ENCODE measurements at regions not wholly inside any gene's neighbourhood (a gene's known extent, or its start where the extent isn't known, plus 50 kb on each side); places are given as distances from the start of the nearest gene placed in this dataset.

DNA sequence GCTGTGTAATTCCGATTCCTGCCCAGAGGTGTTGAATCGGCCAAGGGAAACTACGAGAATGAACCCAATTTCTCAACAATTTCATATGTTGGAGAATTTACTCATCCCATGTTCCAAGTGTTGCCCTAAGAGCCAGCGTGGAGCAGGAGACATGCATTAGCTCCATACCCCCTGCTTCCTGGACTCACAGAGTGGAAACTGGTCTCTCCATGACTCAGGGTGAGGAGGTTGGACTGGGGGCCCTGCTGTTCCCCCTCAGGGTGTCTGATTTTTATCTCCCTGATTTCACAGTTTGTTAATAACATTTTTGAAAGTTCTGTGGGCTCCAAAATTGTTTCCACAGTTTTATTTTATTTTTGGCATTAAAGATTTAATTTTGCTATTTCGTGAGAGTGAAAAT is 183.0 kb upstream of the SFRP2 start:
- ChIA-PET CTCF (no interaction called here), POLR2A (no interaction called here)
- Mint-ChIP-seq H3K27me3 (no peaks in the 10 kb centered on the region), H3K4me3 (no peak overlapping the region), H3K9me3 (peaks cover 17% of the 10 kb centered on the region), H3K4me1 (no peaks in the 10 kb centered on the region), H3K36me3 (ENCODE audit: low read depth) (no peaks in the 10 kb centered on the region), H3K27ac (no peak overlapping the region)
- DNase-seq: no peak

DNA sequence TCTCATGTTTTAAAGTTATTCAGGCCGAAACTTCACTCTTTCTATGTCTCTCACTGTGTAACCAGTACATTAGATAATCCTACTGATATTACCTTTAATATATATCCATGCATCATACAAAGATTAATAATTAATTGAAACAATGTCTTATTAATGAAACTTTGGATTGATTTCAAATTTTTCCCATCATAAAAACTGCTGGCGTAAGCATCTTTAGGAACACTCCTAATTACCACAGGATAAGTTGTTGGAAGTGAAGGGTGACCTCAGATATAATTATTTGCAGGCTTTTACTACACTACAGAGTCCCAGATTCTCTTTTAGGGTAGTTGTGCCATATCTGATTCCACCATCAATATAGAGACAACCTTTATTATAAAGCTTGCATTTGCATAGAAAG is 181.3 kb upstream of the SFRP2 start:
- Mint-ChIP-seq H3K4me3 (no peak overlapping the region), H3K36me3 (ENCODE audit: low read depth) (no peaks in the 10 kb centered on the region), H3K27me3 (no peaks in the 10 kb centered on the region), H3K27ac (no peak overlapping the region), H3K9me3 (peaks cover 11% of the 10 kb centered on the region), H3K4me1 (no peaks in the 10 kb centered on the region)
- POLR2A ChIA-PET: no interaction called here
- DNase-seq: no peak
- CTCF ChIA-PET: no interaction called here

DNA sequence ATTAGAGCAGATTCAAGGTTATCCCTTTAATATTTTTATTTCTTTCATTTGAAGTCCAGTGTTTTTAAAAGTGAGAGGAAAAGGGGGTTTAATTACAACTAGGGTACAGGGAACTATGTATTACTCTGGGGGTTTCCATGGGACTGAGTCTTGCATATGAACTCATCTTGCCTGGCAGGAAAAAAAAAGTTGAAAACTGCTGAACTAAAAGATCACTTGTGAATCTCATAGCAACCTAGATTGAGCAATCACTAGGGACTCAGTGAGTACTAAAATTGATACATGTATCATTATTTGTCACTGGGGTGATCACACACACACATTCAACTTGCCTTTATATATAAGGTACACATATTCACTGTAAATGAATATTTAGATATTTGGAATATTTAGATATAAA is 180.7 kb upstream of the SFRP2 start:
- CTCF ChIA-PET: no interaction called here
- H3K27ac Mint-ChIP-seq: no peak overlapping the region
- no peak overlapping the region for H3K4me3 Mint-ChIP-seq
- no peaks in the 10 kb centered on the region for H3K36me3 Mint-ChIP-seq (ENCODE audit: low read depth)
- no peaks in the 10 kb centered on the region for H3K27me3 Mint-ChIP-seq
- H3K9me3 Mint-ChIP-seq: peaks cover 6% of the 10 kb centered on the region
- DNase-seq: no peak
- POLR2A ChIA-PET: no interaction called here
- no peaks in the 10 kb centered on the region for H3K4me1 Mint-ChIP-seq

DNA sequence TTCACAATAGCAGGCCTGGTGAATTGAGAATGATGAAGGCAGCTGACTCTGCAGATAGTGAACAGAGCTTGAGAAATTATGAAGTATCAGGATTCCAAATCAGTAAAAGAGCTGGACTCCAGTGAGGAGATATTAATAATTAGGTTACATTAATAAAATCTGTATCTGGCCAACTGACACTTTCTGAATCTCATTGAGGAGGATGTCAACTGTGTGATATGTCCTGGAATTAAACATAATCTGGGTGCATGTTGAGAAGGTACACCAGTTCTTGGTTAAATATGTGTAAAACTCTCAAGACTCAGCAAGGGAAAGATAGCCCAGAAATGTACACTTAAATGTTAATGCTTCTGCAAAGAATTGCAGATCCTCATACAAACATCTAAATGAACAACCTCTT is 177.8 kb upstream of the SFRP2 start:
- no peaks in the 10 kb centered on the region for H3K4me1 Mint-ChIP-seq
- no peaks in the 10 kb centered on the region for H3K9me3 Mint-ChIP-seq
- H3K4me3 Mint-ChIP-seq: no peak overlapping the region
- H3K36me3 Mint-ChIP-seq (ENCODE audit: low read depth): no peaks in the 10 kb centered on the region
- H3K27ac Mint-ChIP-seq: no peak overlapping the region
- CTCF ChIA-PET: no interaction called here
- POLR2A ChIA-PET: no interaction called here
- DNase-seq: no peak
- no peaks in the 10 kb centered on the region for H3K27me3 Mint-ChIP-seq

DNA sequence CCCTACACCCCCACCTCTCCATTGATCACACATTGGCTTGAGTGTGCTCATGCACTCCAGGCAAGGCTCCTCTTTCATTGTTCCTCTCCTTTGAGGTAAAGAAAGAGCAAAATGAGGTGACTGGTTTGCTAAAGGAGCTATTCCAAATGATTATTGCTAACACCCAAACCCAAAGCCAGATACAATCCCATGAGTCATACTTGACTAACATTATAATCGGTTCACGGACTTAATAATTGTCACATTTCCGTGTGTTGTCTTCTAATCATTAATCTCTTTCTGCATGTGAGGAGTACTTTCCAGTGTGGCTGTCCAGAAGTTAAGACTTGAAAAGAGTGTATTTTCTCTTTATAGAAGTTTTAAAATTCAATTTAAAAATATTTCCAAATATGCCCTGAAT is 174.3 kb upstream of the SFRP2 start:
- Mint-ChIP-seq H3K27ac (no peak overlapping the region), H3K9me3 (peaks cover 2% of the 10 kb centered on the region), H3K4me1 (no peaks in the 10 kb centered on the region), H3K4me3 (no peak overlapping the region), H3K36me3 (ENCODE audit: low read depth) (no peaks in the 10 kb centered on the region), H3K27me3 (no peaks in the 10 kb centered on the region)
- POLR2A ChIA-PET: no interaction called here
- CTCF ChIA-PET: interaction anchor here (1.6 kb wide), 1 partner anchor 13 kb away, joined by 3 read pairs; no protein-coding TSS in a partner anchor
- no peak for DNase-seq

DNA sequence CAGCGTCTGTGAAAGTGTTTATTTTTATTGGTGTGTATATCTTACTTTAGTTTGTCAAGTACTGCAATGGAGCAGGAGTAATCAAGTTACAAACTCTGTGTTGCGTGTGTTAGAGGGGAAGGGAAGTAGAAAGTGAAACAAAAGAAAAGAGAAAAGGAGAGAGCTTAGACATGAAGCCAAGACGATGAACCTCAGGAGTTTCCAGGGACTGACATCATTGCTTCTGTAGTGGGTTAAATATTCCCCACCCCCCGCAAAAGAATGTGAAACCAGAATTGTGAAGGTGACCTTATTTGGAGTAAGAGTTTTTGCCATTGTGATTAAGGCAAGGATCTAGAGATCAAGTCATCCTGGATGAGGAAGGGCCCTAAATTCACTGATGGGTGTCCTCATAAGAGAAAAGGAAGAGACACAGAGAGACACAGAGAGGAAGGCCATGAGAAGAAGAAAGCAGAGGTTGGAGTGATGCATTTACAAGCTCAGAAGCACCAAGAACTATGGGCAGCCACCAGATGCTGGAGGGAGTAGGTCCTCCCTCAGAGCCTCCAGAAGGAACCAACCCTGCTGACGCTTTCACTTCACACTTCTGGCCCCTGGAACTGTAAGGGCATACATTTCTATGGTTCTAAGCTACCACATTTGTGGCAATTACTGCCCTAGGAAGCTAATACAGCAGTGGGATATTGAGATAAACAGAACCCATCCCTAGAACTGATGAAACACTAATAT is 173.6 kb upstream of the SFRP2 start:
- POLR2A ChIA-PET: no interaction called here
- H3K9me3 Mint-ChIP-seq: peaks cover 2% of the 10 kb centered on the region
- no peak overlapping the region for H3K27ac Mint-ChIP-seq
- no peaks in the 10 kb centered on the region for H3K4me1 Mint-ChIP-seq
- no peak overlapping the region for H3K4me3 Mint-ChIP-seq
- no peak for DNase-seq
- H3K27me3 Mint-ChIP-seq: no peaks in the 10 kb centered on the region
- no peaks in the 10 kb centered on the region for H3K36me3 Mint-ChIP-seq (ENCODE audit: low read depth)
- CTCF ChIA-PET: interaction anchor here (1.6 kb wide), 1 partner anchor 12 kb away, joined by 3 read pairs; no protein-coding TSS in a partner anchor

DNA sequence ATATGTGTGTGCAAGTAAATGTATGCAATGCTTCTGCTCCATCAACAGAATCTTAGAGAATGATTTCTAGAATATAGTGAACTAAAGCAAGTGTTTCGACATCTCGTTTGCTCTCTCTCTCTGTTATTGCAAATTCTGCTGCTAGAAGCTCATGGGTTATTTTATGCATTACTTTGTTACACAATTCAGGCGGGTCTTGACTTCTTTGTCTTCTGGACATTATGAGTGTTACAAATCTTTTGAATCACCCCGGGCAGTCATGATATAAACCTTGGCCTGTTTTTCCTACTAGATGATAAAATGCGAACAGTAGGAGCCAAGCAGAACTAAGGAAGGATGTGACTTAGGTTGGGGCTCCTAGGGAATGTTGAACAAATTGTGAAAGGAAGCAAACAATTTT is 166.4 kb upstream of the SFRP2 start:
- Mint-ChIP-seq H3K27ac (no peak overlapping the region), H3K36me3 (ENCODE audit: low read depth) (no peaks in the 10 kb centered on the region), H3K4me1 (peaks cover 4% of the 10 kb centered on the region), H3K27me3 (peaks cover 6% of the 10 kb centered on the region), H3K9me3 (peaks cover 2% of the 10 kb centered on the region), H3K4me3 (no peak overlapping the region)
- CTCF ChIA-PET: no interaction called here
- no peak for DNase-seq
- POLR2A ChIA-PET: no interaction called here

DNA sequence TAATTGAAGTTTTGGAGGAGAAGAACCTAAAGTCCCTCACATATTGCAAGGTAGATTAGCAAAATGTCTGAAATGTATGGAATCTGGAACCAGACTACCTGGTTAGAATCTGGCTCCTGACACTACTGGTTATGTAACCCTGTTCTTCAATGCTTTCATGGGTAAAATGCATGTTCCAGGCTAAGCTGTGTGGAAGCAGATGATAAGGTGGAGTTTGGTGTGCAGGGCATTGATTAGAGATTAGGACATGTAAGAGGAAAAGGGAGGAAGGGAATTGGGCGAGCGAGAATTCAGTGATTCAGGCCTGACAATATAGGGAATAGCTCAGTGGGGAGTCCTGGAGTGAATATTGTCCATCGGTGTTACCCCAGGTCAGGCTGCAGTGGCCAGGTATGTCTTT is 165.8 kb upstream of the SFRP2 start:
- CTCF ChIA-PET: no interaction called here
- H3K4me1 Mint-ChIP-seq: peaks cover 11% of the 10 kb centered on the region
- H3K27me3 Mint-ChIP-seq: peaks cover 8% of the 10 kb centered on the region
- H3K36me3 Mint-ChIP-seq (ENCODE audit: low read depth): no peaks in the 10 kb centered on the region
- POLR2A ChIA-PET: no interaction called here
- DNase-seq: no peak
- H3K27ac Mint-ChIP-seq: no peak overlapping the region
- H3K9me3 Mint-ChIP-seq: peaks cover 2% of the 10 kb centered on the region
- no peak overlapping the region for H3K4me3 Mint-ChIP-seq

DNA sequence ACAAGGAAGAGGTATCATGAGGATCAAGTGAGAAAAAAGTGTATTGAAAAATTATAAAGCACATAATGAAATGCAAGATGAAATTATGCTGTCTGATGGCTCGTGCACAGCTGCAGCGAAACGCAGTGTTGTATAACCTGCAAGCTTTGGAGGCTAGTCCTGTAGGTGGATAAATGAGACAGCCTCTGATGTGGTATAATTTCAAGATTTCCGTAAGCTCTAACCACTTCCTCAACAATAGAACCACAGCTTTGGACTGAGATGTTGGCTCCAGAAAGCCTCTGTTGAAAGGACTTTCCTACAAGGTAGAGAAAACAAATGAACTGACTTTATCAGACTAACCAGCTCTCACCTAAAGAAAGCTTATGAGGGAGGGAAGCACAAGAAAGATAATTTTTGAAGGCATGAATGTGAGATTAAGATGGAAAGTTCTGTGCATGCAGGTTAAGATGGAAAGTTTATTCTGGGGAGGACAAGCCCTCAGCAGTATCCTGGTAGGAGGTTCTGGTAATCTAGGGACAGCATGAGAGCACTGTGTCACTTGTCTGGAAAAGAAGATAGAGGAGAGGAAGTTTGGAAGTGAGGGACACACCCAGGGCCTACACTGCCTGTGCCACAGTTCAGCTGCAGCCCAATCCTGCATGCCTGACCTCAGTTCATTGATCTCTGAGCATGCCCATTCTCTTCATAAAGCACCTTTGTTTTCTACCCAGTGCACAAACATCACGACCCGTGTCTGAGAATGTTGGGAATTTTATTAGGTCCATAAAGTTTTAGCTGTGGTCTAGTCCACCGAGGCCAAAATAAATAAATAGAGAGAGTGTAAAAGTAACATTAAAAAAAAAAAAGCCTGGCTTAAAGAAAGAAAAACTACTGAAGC is 161.5 kb upstream of the SFRP2 start:
- CTCF ChIA-PET: interaction anchor here (0.9 kb wide), 1 partner anchor 12 kb away, joined by 3 read pairs; no protein-coding TSS in a partner anchor
- no peaks in the 10 kb centered on the region for H3K36me3 Mint-ChIP-seq (ENCODE audit: low read depth)
- no peak overlapping the region for H3K4me3 Mint-ChIP-seq
- POLR2A ChIA-PET: no interaction called here
- no peak overlapping the region for H3K27ac Mint-ChIP-seq
- H3K4me1 Mint-ChIP-seq: peaks cover 13% of the 10 kb centered on the region
- no peaks in the 10 kb centered on the region for H3K9me3 Mint-ChIP-seq
- DNase-seq: no peak
- peaks cover 10% of the 10 kb centered on the region for H3K27me3 Mint-ChIP-seq

DNA sequence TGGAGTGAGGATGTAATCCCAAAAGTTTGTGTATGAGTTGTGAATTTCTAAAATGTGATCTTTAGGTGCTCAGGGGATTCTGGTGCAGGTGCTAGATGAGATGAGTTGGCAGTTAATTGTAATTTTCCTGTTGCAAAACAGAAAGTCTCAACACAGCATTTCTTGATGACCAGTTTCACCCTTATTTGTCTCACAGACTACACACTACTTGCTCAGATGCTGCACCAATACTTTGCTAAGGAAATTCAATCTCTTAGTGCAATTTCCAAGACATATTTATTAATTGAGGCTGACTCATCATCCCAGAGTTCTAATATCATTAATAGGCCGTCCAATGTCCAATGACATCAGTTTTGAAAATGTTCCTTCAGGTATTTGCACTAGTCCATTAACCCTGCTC is 159.2 kb upstream of the SFRP2 start:
- ChIA-PET CTCF (no interaction called here), POLR2A (no interaction called here)
- Mint-ChIP-seq H3K27ac (no peak overlapping the region), H3K9me3 (no peaks in the 10 kb centered on the region), H3K4me3 (no peak overlapping the region), H3K36me3 (ENCODE audit: low read depth) (no peaks in the 10 kb centered on the region), H3K4me1 (peaks cover 13% of the 10 kb centered on the region), H3K27me3 (peaks cover 11% of the 10 kb centered on the region)
- DNase-seq: no peak

DNA sequence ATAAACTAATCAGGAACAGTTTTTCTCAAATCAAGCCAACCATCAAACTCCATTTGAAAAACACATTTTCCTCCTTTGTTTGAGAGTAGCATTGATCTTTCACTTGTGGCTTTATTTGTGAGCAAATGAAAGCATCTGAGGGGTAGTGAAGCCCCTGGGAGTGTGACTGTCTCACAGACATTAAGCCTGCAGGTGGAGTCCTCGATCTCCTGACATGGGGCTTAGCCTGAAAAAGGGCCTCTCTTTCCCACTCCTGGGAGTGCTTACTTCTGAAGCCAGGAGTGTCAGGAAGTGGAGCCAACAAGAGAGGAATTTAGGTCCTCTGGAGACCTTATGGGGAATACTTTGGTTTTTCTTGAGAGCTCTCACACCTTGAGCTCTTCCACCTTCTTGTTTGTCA is 158.2 kb upstream of the SFRP2 start:
- Mint-ChIP-seq H3K4me1 (peaks cover 13% of the 10 kb centered on the region), H3K27me3 (peaks cover 12% of the 10 kb centered on the region), H3K4me3 (no peak overlapping the region), H3K9me3 (no peaks in the 10 kb centered on the region), H3K27ac (no peak overlapping the region), H3K36me3 (ENCODE audit: low read depth) (no peaks in the 10 kb centered on the region)
- ChIA-PET CTCF (no interaction called here), POLR2A (no interaction called here)
- no peak for DNase-seq

DNA sequence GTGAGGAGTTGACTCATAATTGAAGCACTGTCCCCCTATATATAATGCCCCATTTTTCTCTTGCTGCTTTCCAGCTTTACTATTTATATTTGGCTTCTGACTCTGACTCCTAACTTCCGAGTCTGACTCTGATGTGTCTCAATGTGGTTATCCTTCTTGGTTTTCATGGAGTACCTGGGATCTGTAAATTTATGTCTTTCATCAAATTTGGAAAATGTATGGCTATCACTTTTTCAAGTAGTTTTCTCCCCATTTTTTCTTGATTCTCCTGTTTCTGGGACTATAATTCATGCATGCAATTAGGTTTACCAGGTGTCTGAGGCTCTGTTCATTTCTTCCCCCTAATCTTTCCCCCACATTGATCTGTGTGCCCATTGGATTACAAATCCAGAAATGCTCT is 156.8 kb upstream of the SFRP2 start:
- ChIA-PET POLR2A (no interaction called here), CTCF (interaction anchor here (1.0 kb wide), 1 partner anchor 372 kb away, joined by 3 read pairs; no protein-coding TSS in a partner anchor)
- H3K4me3 Mint-ChIP-seq: no peak overlapping the region
- no peak overlapping the region for H3K27ac Mint-ChIP-seq
- no peaks in the 10 kb centered on the region for H3K9me3 Mint-ChIP-seq
- no peaks in the 10 kb centered on the region for H3K36me3 Mint-ChIP-seq (ENCODE audit: low read depth)
- peaks cover 13% of the 10 kb centered on the region for H3K4me1 Mint-ChIP-seq
- peaks cover 17% of the 10 kb centered on the region for H3K27me3 Mint-ChIP-seq
- no peak for DNase-seq

DNA sequence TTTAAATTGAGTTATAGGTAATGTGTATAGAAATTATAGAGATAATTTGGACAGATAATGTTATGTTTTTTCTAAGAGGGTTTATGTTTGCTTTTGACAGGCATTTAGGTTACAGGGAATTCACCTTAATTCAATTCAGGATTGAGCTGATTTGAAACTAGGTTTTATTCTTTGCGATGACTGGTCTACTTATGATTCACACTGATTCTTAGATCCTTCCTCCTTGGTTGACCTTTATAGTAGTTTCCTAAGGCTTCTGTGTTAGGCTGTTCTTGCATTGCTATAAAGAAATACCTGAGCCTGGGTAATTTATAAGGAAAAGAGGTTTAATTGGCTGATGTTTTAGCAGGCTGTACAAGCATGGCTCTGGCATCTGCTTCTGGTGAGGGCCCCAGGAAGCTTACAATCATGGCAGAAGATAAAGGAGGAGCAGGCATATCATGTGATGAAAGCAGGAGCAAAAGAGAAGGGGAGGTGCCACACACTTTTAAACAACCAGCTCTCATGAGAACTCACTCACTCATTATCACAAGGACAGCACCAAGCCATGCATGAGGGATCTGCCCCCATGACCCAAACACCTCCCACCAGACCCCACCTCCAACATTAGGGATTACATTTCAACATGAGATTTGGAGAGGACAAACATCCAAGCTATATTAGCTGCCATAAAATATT is 155.0 kb upstream of the SFRP2 start:
- Mint-ChIP-seq H3K4me3 (no peak overlapping the region), H3K9me3 (no peaks in the 10 kb centered on the region), H3K36me3 (ENCODE audit: low read depth) (no peaks in the 10 kb centered on the region), H3K4me1 (no peaks in the 10 kb centered on the region), H3K27ac (no peak overlapping the region), H3K27me3 (peaks cover 14% of the 10 kb centered on the region)
- ChIA-PET POLR2A (no interaction called here), CTCF (no interaction called here)
- DNase-seq: no peak

Measured in activated CD4-positive, alpha-beta memory T cell treated with anti-CD3 and anti-CD28 coated beads, Interleukin-2, amount 10 ng/mL, durations not matched to agents 7 days and 5 days (primary cell).